OCI-LY1 (cell line): ENCODE measurements at regions not wholly inside any gene's neighbourhood (a gene's known extent, or its start where the extent isn't known, plus 50 kb on each side); places are given as distances from the start of the nearest gene placed in this dataset.
"Not testable (repeated sequence)": the region's sequence is repeated elsewhere in the genome, so short reads cannot be mapped to it uniquely, and the experiment has no call there.

Experiments
- CTCF ChIP-seq: fragments of 200-600 bp; sonication (generic), shearing (Covaris generic); IDR thresholded peaks from 2 replicates; pipeline ENCODE4 v1.5.1; 2017; ENCODE audit warnings: mild to moderate bottlenecking, antibody characterized with exemption, low read length, moderate library complexity, mixed read lengths
- EZH2 ChIP-seq: fragments of 200-600 bp; sonication (generic), shearing (Covaris generic); IDR thresholded peaks from 2 replicates; pipeline ENCODE4 v1.8.0; 2017; ENCODE audit warnings: borderline replicate concordance, mixed run types, mild to moderate bottlenecking, antibody characterized with exemption, low read length, moderate library complexity, mixed read lengths

GRCh38 chr5:33138145-33138544, 302.6 kb upstream of the TARS1 start:
- TF ChIP-seq CTCF, EZH2: not testable (repeated sequence)
